ENCODE measurements at regions not wholly inside any gene's neighbourhood (a gene's known extent, or its start where the extent isn't known, plus 50 kb on each side); places are given as distances from the start of the nearest gene placed in this dataset.
A peak's percentile ranks its signal among the peaks of the same experiment; 100 is the strongest.

GRCh38 chr14:71536927-71537772 is 395.1 kb upstream of the RGS6 start:
- Histone ChIP-seq H3K4me1 (ENCODE audit: insufficient read depth, low read length) (no peaks in the 10 kb centered on the region), H3K9me3 (ENCODE audit: low read length) (no peaks in the 10 kb centered on the region), H3K4me3 (ENCODE audit: low read length) (no peak overlapping the region), H3K9me2 (replicated peaks; ENCODE audit: low read length) (no peaks in the 10 kb centered on the region), H3K79me2 (ENCODE audit: low read length) (peaks cover 25% of the 10 kb centered on the region; the same call in 1 of the 2 replicates), H3K9ac (ENCODE audit: low read length) (no peak overlapping the region), H3K27me3 (ENCODE audit: low read length) (no peaks in the 10 kb centered on the region), H3F3A (ENCODE audit: low read length, unreplicated experiment) (no peaks in the 10 kb centered on the region), H3K27ac (ENCODE audit: low read length) (no peak overlapping the region), H3K4me2 (ENCODE audit: low read length) (no peak overlapping the region), H2AFZ (ENCODE audit: low read length) (no peak overlapping the region), H4K20me1 (ENCODE audit: low read length) (0 out of 2 replicates have a peak, but pooled peaks cover 7% of the 10 kb centered on the region), H3K36me3 (ENCODE audit: low read depth, low read length) (0 out of 2 replicates have a peak, but pooled peaks cover 3% of the 10 kb centered on the region)
- no TSS peak for BruUV-seq (replicated peaks)
- intact Hi-C loops (cut with micrococcal nuclease) = loop anchor here (5.0 kb wide), 1 partner anchor 215 kb away; the partner anchor contains the start of gene SIPA1L1
- ChIA-PET CTCF (no interaction called here), POLR2A (ENCODE audit: unreplicated experiment) (no interaction called here)
- TF ChIP-seq EZH2phosphoT487 (IDR thresholded peaks at IDR 0.05; ENCODE audit: borderline replicate concordance, low read length) = no peak
- no peak for TF ChIP-seq EZH2 (IDR thresholded peaks at IDR 0.05; ENCODE audit: low read length, unreplicated experiment)
- no peak for TF ChIP-seq CTCF (conservative IDR thresholded peaks at IDR 0.05; ENCODE audit: low read depth, low read length)
- DNase-seq = no peak
- peak; percentile 45 for ATAC-seq

DNA sequence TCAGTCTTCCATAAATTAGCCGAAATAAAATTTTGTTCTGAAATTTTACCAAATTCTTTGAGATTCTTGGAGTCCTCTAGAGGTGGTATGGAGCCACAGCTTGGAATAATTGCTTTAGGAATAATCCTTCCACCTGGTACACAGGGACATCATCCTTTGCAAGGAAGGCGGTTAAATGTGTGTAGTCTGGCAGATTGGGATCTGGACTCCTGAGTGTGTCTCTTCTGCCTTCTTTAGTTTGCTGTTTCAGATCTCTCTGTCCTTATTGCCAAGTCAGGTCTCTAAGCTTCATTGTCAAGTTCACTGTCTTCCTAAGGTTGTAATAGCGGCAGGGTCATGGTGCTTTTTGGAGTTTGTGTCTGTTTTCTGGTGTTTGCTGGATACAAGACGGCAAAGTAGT is 393.9 kb upstream of the RGS6 start:
- Histone ChIP-seq H3K9me3 (ENCODE audit: low read length) (no peaks in the 10 kb centered on the region), H2AFZ (ENCODE audit: low read length) (no peak overlapping the region), H3K4me1 (ENCODE audit: insufficient read depth, low read length) (no peaks in the 10 kb centered on the region), H3K79me2 (ENCODE audit: low read length) (peaks cover 25% of the 10 kb centered on the region; the same call in 1 of the 2 replicates), H3K9me2 (replicated peaks; ENCODE audit: low read length) (no peaks in the 10 kb centered on the region), H3K27ac (ENCODE audit: low read length) (no peak overlapping the region), H4K20me1 (ENCODE audit: low read length) (0 out of 2 replicates have a peak, but pooled peaks cover 7% of the 10 kb centered on the region), H3K27me3 (ENCODE audit: low read length) (no peaks in the 10 kb centered on the region), H3F3A (ENCODE audit: low read length, unreplicated experiment) (no peaks in the 10 kb centered on the region), H3K4me3 (ENCODE audit: low read length) (no peak overlapping the region), H3K4me2 (ENCODE audit: low read length) (no peak overlapping the region), H3K9ac (ENCODE audit: low read length) (no peak overlapping the region), H3K36me3 (ENCODE audit: low read depth, low read length) (0 out of 2 replicates have a peak, but pooled peaks cover 2% of the 10 kb centered on the region)
- BruUV-seq (replicated peaks) = no TSS peak
- intact Hi-C loops (cut with micrococcal nuclease) = loop anchor here (2.0 to 5.0 kb wide), 2 partner anchors 15 to 216 kb away; partner anchors contain the start of gene SIPA1L1
- no peak for ATAC-seq
- TF ChIP-seq EZH2phosphoT487 (IDR thresholded peaks at IDR 0.05; ENCODE audit: borderline replicate concordance, low read length) (no peak), EZH2 (IDR thresholded peaks at IDR 0.05; ENCODE audit: low read length, unreplicated experiment) (no peak), CTCF (conservative IDR thresholded peaks at IDR 0.05; ENCODE audit: low read depth, low read length) (no peak; the same call in 1 of the 2 replicates)
- POLR2A ChIA-PET (ENCODE audit: unreplicated experiment) = no interaction called here
- DNase-seq = no peak
- CTCF ChIA-PET = no interaction called here
